ENCODE measurements at regions not wholly inside any gene's neighbourhood (a gene's known extent, or its start where the extent isn't known, plus 50 kb on each side); places are given as distances from the start of the nearest gene placed in this dataset.

DNA sequence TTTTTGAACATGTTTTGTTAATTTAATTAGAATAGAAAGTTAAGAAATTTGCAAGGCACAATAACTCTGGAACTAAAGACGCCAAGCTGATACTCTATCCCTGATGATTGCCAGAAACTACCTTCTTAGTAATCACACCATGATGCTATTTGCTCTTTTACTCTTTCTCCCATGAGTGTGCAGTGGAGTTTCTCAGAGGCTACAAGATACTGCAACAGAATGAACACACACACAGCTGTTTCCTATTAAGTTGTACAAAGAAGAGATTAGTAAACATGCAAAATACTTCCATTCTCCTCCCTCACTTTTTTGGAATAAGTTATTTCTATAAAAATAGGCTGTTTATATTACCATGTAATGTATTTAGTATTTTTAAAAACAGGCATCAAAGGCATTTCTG is 1367.5 kb downstream of the AACS start (continued):
- TF ChIP-seq, protein P1, sequence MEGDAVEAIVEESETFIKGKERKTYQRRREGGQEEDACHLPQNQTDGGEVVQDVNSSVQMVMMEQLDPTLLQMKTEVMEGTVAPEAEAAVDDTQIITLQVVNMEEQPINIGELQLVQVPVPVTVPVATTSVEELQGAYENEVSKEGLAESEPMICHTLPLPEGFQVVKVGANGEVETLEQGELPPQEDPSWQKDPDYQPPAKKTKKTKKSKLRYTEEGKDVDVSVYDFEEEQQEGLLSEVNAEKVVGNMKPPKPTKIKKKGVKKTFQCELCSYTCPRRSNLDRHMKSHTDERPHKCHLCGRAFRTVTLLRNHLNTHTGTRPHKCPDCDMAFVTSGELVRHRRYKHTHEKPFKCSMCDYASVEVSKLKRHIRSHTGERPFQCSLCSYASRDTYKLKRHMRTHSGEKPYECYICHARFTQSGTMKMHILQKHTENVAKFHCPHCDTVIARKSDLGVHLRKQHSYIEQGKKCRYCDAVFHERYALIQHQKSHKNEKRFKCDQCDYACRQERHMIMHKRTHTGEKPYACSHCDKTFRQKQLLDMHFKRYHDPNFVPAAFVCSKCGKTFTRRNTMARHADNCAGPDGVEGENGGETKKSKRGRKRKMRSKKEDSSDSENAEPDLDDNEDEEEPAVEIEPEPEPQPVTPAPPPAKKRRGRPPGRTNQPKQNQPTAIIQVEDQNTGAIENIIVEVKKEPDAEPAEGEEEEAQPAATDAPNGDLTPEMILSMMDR (IDR thresholded peaks at IDR 0.05; ENCODE audit: control extremely low read depth in 1 of 3, insufficient read depth in 1 of 3, low read depth in 1 of 3, low read length in 3 of 3): no peak
- TF ChIP-seq, protein P2, sequence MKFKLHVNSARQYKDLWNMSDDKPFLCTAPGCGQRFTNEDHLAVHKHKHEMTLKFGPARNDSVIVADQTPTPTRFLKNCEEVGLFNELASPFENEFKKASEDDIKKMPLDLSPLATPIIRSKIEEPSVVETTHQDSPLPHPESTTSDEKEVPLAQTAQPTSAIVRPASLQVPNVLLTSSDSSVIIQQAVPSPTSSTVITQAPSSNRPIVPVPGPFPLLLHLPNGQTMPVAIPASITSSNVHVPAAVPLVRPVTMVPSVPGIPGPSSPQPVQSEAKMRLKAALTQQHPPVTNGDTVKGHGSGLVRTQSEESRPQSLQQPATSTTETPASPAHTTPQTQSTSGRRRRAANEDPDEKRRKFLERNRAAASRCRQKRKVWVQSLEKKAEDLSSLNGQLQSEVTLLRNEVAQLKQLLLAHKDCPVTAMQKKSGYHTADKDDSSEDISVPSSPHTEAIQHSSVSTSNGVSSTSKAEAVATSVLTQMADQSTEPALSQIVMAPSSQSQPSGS (IDR thresholded peaks at IDR 0.05; ENCODE audit: low read length): no peak
- TF ChIP-seq SUZ12 (IDR thresholded peaks at IDR 0.05; ENCODE audit: low read length) (no peak), NRF1 (IDR thresholded peaks at IDR 0.05; ENCODE audit: low read depth, low read length) (no peak), YY1 (IDR thresholded peaks at IDR 0.05; ENCODE audit: low read depth, low read length) (no peak), TAF7 (optimal IDR thresholded peaks at IDR 0.05; ENCODE audit: borderline replicate concordance, low read depth, low read length) (no peak), JUND (IDR thresholded peaks at IDR 0.05; ENCODE audit: low read length) (no peak), SRF (IDR thresholded peaks at IDR 0.05; ENCODE audit: low read depth, low read length) (no peak)
